GM10248 (cell line): ENCODE measurements at regions not wholly inside any gene's neighbourhood (a gene's known extent, or its start where the extent isn't known, plus 50 kb on each side); places are given as distances from the start of the nearest gene placed in this dataset.

Source experiments
- CTCF ChIA-PET: fragments of 300-600 bp; sonication (Branson Sonifier 250); formaldehyde crosslinking; extraction: SDS; loops from one replicate; lab custom pipeline; 2021; ENCODE audit warnings: antibody characterized with exemption; lab: Yijun Ruan, JAX
- POLR2A ChIA-PET: fragments of 350-650 bp; sonication (Branson Sonifier 250); formaldehyde crosslinking; extraction: SDS; loops from one replicate; lab custom pipeline; 2020; ENCODE audit warnings: antibody characterized with exemption; lab: Yijun Ruan, JAX
- DNase-seq: peaks from one replicate; pipeline ENCODE4 v3.0.0; 2012; ENCODE audit errors: extremely low spot score
- CTCF ChIP-seq: IDR thresholded peaks from 2 replicates; pipeline ENCODE4 v1.5.1; 2012; ENCODE audit warnings: mild to moderate bottlenecking, low read depth; ENCODE audit errors: extremely low read depth, missing control alignments, control extremely low read depth

- POLR2A ChIA-PET: no interaction called here
- TF ChIP-seq CTCF: no peak
- DNase-seq: no peak
- CTCF ChIA-PET: no interaction called here
Measured at GRCh38 chr9:106557996-106558667, 304.8 kb upstream of the ZNF462 start.

GRCh38 chr9:106560540-106560939 is 302.4 kb upstream of the ZNF462 start:
- CTCF ChIA-PET: no interaction called here
- no peak for TF ChIP-seq CTCF
- POLR2A ChIA-PET: no interaction called here
- DNase-seq: no peak

- ChIA-PET POLR2A (no interaction called here), CTCF (no interaction called here)
- TF ChIP-seq CTCF: no peak
- DNase-seq: no peak
Measured at GRCh38 chr9:106575823-106576222, 287.1 kb upstream of the ZNF462 start.

GRCh38 chr9:106576232-106576760 is 286.7 kb upstream of the ZNF462 start:
- TF ChIP-seq CTCF: no peak
- ChIA-PET CTCF (no interaction called here), POLR2A (no interaction called here)
- no peak for DNase-seq

- POLR2A ChIA-PET: no interaction called here
- DNase-seq: no peak
- CTCF ChIA-PET: no interaction called here
- no peak for TF ChIP-seq CTCF
Measured at GRCh38 chr9:106577121-106577520, 285.8 kb upstream of the ZNF462 start.

- ChIA-PET CTCF (interaction anchor here (1.4 to 1.6 kb wide), 2 partner anchors 10 to 17 kb away, joined by 3 to 4 read pairs; no protein-coding TSS in a partner anchor), POLR2A (no interaction called here)
- no peak for DNase-seq
- TF ChIP-seq CTCF: no peak
Measured at GRCh38 chr9:106580546-106580945, 282.4 kb upstream of the ZNF462 start.

- no peak for DNase-seq
- POLR2A ChIA-PET: no interaction called here
- no peak for TF ChIP-seq CTCF
- CTCF ChIA-PET: no interaction called here
Measured at GRCh38 chr9:106581973-106582372, 281.0 kb upstream of the ZNF462 start.
